CD14-positive monocyte (primary cell): ENCODE measurements at regions not wholly inside any gene's neighbourhood (a gene's known extent, or its start where the extent isn't known, plus 50 kb on each side); places are given as distances from the start of the nearest gene placed in this dataset.

Experiments
- DNase-seq, 3 donors: peaks; one replicate each; pipeline ENCODE4 v3.0.0-alpha.2; 2011 to 2022
- H2AFZ ChIP-seq: 2 replicates; pipeline ENCODE4 v1.6.0; 2012; ENCODE audit warnings: mild to moderate bottlenecking, low read depth, low read length, inconsistent platforms; ENCODE audit not compliant: insufficient read depth, poor library complexity, severe bottlenecking
- H3K27ac ChIP-seq, 2 donors: 1 replicate in 1 of 2; 2 replicates in 1 of 2; pipeline ENCODE4 v1.5.1; 2012 to 2013; ENCODE audit warnings: low read length in 2 of 2, control low read depth in 1 of 2, inconsistent platforms in 1 of 2, low read depth in 1 of 2, mild to moderate bottlenecking in 1 of 2
- H3K27me3 ChIP-seq, 2 donors: one replicate each; pipeline versions ENCODE4 v1.6.0 to v1.6.1; 2011 to 2013; ENCODE audit warnings: low read length in 2 of 2; ENCODE audit not compliant: control insufficient read depth in 2 of 2, insufficient read depth in 2 of 2
- H3K36me3 ChIP-seq, 2 donors: replicated peaks in 1 of 2; 1 replicate in 1 of 2; 2 replicates in 1 of 2; pipeline versions ENCODE4 v1.5.1 to v1.6.1; 2012 to 2013; ENCODE audit warnings: low read length in 2 of 2, control low read depth in 1 of 2, inconsistent platforms in 1 of 2, mild to moderate bottlenecking in 1 of 2; ENCODE audit not compliant: insufficient read depth in 2 of 2, control insufficient read depth in 1 of 2
- H3K4me1 ChIP-seq, 2 donors: 1 replicate in 1 of 2; 2 replicates in 1 of 2; pipeline versions ENCODE4 v1.5.1 to v1.6.1; 2012 to 2013; ENCODE audit warnings: low read length in 2 of 2, control low read depth in 1 of 2, inconsistent platforms in 1 of 2, mild to moderate bottlenecking in 1 of 2, moderate library complexity in 1 of 2; ENCODE audit not compliant: insufficient read depth in 2 of 2, control insufficient read depth in 1 of 2
- H3K4me2 ChIP-seq: replicated peaks from 2 replicates; pipeline ENCODE3; 2012; ENCODE audit warnings: low read length, moderate library complexity, mild to moderate bottlenecking; ENCODE audit not compliant: poor library complexity, severe bottlenecking; ENCODE audit errors: extremely low read depth
- H3K4me3 ChIP-seq, 3 experiments: fragments of 200-600 bp in 1 of 3; sonication (generic) in 1 of 3; replicated peaks in 1 of 3; 1 replicate in 2 of 3; 2 replicates in 1 of 3; pipeline ENCODE4 v1.5.1; 2011 to 2013; ENCODE audit warnings: low read length in 3 of 3, mild to moderate bottlenecking in 3 of 3, control low read depth in 2 of 3, low read depth in 2 of 3, inconsistent platforms in 1 of 3, moderate library complexity in 1 of 3
- H3K79me2 ChIP-seq: 2 replicates; pipeline ENCODE4 v1.6.0; 2012; ENCODE audit warnings: mild to moderate bottlenecking, control low read depth, inconsistent platforms, low read length, moderate library complexity; ENCODE audit not compliant: insufficient read depth
- H3K9ac ChIP-seq: 2 replicates; pipeline ENCODE4 v1.6.0; 2017; ENCODE audit warnings: low read length, mild to moderate bottlenecking; ENCODE audit not compliant: insufficient read depth, poor library complexity, severe bottlenecking
- H3K9me3 ChIP-seq, 2 donors: replicated peaks in 1 of 2; 1 replicate in 1 of 2; 2 replicates in 1 of 2; pipeline versions ENCODE4 v1.5.1 to v1.6.1; 2012 to 2013; ENCODE audit warnings: low read length in 2 of 2, control low read depth in 1 of 2; ENCODE audit not compliant: control insufficient read depth in 1 of 2, insufficient read depth in 1 of 2
- H4K20me1 ChIP-seq: 2 replicates; pipeline ENCODE4 v1.6.0; 2012; ENCODE audit warnings: mild to moderate bottlenecking, low read length, control low read depth, moderate library complexity; ENCODE audit not compliant: insufficient read depth
- H3K27ac Mint-ChIP-seq, 7 donors: one replicate each; pipeline ENCODE4 v1.8.0; 2020; ENCODE audit warnings: mild to moderate bottlenecking in 7 of 7, mixed read lengths in 7 of 7, moderate library complexity in 6 of 7, inconsistent platforms in 2 of 7
- H3K27me3 Mint-ChIP-seq, 3 donors: one replicate each; pipeline ENCODE4 v1.8.0; 2021 to 2022; ENCODE audit warnings: low read depth in 3 of 3, mild to moderate bottlenecking in 3 of 3, mixed read lengths in 3 of 3, moderate library complexity in 3 of 3, inconsistent platforms in 1 of 3
- H3K36me3 Mint-ChIP-seq, 2 donors: one replicate each; pipeline ENCODE4 v1.8.0; 2020; ENCODE audit warnings: mixed read lengths in 2 of 2, inconsistent platforms in 1 of 2, mild to moderate bottlenecking in 1 of 2
- H3K4me1 Mint-ChIP-seq: one replicate; pipeline ENCODE4 v1.8.0; 2020; ENCODE audit warnings: mild to moderate bottlenecking, mixed read lengths
- H3K4me3 Mint-ChIP-seq, 2 donors: one replicate each; pipeline ENCODE4 v1.8.0; 2020; ENCODE audit warnings: mild to moderate bottlenecking in 2 of 2, mixed read lengths in 2 of 2, moderate library complexity in 1 of 2
- H3K9me3 Mint-ChIP-seq, 7 donors: one replicate each; pipeline ENCODE4 v1.8.0; 2020 to 2022; ENCODE audit warnings: mixed read lengths in 7 of 7, mild to moderate bottlenecking in 6 of 7, moderate library complexity in 6 of 7, inconsistent platforms in 2 of 7
- WGBS: methylation state at CpG from one replicate; pipeline ENCODE4 v1.1.5; 2013; ENCODE audit warnings: missing lambda C conversion rate; ENCODE audit not compliant: insufficient coverage; 5-methylcytosine and 5-hydroxymethylcytosine counted together
- intact Hi-C, 2 donors: fragments of 100-400 bp; cut with micrococcal nuclease; formaldehyde crosslinking; loops; one replicate each; pipeline versions ENCODE4 v1.15.0 to v1.15.1; 2023
- TF ChIP-seq, protein P1 (sequence below): fragments of 200-600 bp; IDR thresholded peaks from one replicate; pipeline ENCODE4 v1.8.0; 2022; ENCODE audit warnings: antibody characterized with exemption, mild to moderate bottlenecking

DNA sequence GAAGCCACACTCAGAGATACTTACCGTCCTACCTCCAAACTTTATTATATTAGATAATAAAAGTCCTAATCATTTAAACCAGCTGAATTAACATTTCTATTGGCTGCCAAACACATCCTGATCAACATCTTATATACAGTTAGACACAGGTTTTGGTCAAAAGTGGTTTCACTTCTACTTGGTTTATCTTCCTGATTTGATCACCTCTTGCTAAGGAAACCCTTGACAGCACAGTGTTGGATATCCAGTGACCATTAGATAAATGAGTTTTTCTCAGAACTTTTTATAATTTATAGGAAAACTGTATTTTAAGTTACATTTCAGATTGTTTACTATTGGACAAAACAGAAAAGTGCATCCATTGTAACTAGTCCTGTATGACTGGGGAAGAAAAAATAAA lies 198.4 kb upstream of the NR2F2 start:
- H3K27ac ChIP-seq, result no peak overlapping the region
- Mint-ChIP-seq H3K4me3 (no peak overlapping the region), H3K36me3 (no peaks in the 10 kb centered on the region), H3K27me3 (peaks cover 0 to 2% (median 0%) of the 10 kb centered on the region in 3 donors), H3K4me1 (no peaks in the 10 kb centered on the region), H3K27ac (no peak overlapping the region), H3K9me3 (peaks cover 5 to 12% (median 8%) of the 10 kb centered on the region in 7 donors)
- no peak overlapping the region for H3K4me3 ChIP-seq
- H3K36me3 ChIP-seq, result no peaks in the 10 kb centered on the region
- TF ChIP-seq, protein P1, sequence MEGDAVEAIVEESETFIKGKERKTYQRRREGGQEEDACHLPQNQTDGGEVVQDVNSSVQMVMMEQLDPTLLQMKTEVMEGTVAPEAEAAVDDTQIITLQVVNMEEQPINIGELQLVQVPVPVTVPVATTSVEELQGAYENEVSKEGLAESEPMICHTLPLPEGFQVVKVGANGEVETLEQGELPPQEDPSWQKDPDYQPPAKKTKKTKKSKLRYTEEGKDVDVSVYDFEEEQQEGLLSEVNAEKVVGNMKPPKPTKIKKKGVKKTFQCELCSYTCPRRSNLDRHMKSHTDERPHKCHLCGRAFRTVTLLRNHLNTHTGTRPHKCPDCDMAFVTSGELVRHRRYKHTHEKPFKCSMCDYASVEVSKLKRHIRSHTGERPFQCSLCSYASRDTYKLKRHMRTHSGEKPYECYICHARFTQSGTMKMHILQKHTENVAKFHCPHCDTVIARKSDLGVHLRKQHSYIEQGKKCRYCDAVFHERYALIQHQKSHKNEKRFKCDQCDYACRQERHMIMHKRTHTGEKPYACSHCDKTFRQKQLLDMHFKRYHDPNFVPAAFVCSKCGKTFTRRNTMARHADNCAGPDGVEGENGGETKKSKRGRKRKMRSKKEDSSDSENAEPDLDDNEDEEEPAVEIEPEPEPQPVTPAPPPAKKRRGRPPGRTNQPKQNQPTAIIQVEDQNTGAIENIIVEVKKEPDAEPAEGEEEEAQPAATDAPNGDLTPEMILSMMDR, result no peak
- H4K20me1 ChIP-seq, result no peaks in the 10 kb centered on the region
- no peak for DNase-seq
- intact Hi-C loops, result no loop called here
- no peaks in the 10 kb centered on the region for H3K4me1 ChIP-seq
- no peak overlapping the region for H3K9ac ChIP-seq
- WGBS, result no CpG with 5 or more reads among the region's 1 CpG
- H3K79me2 ChIP-seq, result no peaks in the 10 kb centered on the region
- H3K9me3 ChIP-seq, result peaks cover 0 to 5% of the 10 kb centered on the region in 2 donors
- no peak overlapping the region for H3K4me2 ChIP-seq
- no peaks in the 10 kb centered on the region for H3K27me3 ChIP-seq
- H2AFZ ChIP-seq, result no peak overlapping the region

DNA sequence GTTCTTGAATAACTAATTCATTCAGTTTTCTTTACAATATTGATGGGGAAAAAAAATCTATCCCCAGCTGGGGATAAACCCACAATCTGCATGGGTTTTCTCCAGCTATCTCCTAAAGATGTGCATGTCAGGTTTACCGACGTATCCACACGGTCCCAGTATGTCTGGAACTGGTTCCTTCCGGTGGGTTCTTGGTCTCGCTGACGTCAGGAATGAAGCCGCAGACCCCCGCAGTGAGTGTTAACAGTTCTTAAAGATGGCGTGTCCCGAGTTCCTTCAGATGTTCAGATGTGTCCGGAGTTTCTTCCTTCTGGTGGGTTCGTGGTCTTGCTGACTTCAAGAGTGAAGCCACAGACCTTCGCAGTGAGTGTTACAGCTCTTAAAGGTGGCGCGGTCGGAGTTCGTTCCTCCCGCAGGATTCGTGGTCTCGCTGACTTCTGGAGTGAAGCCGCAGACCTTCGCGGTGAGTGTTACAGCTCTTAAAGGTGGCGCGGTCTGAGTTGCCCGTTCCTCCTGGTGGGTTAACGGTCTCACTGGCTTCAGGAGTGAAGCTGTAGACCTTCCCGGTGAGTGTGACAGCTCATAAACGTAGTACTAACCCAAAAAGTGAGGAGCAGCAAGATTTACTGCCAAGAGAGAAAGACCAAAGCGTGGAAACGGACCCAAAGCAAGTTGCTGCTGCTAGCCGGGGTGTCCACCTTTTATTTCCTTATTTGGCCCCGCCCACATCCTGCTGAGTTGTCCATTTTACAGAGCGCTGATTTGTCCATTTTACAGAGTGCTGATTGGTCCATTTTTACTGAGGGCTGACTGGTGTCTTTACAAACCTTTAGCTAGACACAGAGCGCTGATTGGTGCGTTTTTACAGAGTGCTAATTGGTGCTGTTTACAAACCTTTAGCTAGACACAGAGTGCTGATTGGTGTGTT lies 195.1 kb upstream of the NR2F2 start:
- Mint-ChIP-seq H3K9me3 (peaks cover 3 to 20% (median 9%) of the 10 kb centered on the region in 7 donors), H3K27me3 (peaks cover 0 to 1% (median 0%) of the 10 kb centered on the region in 3 donors), H3K27ac (no peak overlapping the region), H3K36me3 (no peaks in the 10 kb centered on the region), H3K4me1 (no peaks in the 10 kb centered on the region), H3K4me3 (no peak overlapping the region)
- TF ChIP-seq, protein P1, result no peak
- H2AFZ ChIP-seq, result no peak overlapping the region
- no peaks in the 10 kb centered on the region for H3K4me1 ChIP-seq
- no peak overlapping the region for H3K4me2 ChIP-seq
- DNase-seq, result no peak
- no peaks in the 10 kb centered on the region for H3K36me3 ChIP-seq
- peaks cover 0 to 12% of the 10 kb centered on the region in 2 donors for H3K9me3 ChIP-seq
- no peak overlapping the region for H3K4me3 ChIP-seq
- no peaks in the 10 kb centered on the region for H3K27me3 ChIP-seq
- H3K27ac ChIP-seq, result no peak overlapping the region
- intact Hi-C loops, result no loop called here
- 93% methylated on average over 29 of the region's 36 CpGs for WGBS
- no peak overlapping the region for H3K9ac ChIP-seq
- H4K20me1 ChIP-seq, result no peaks in the 10 kb centered on the region
- H3K79me2 ChIP-seq, result no peaks in the 10 kb centered on the region
